ENCODE measurements at regions not wholly inside any gene's neighbourhood (a gene's known extent, or its start where the extent isn't known, plus 50 kb on each side); places are given as distances from the start of the nearest gene placed in this dataset.

GRCh38 chr21:18023711-18024110 lies 204.6 kb upstream of the C21orf91 start:
- no peak overlapping the region for H2AFZ ChIP-seq (ENCODE audit: low read length)
- no peak overlapping the region for H3K4me3 ChIP-seq (replicated peaks in 1 of 3; ENCODE audit: insufficient read depth in 1 of 3, low read depth in 2 of 3, low read length in 3 of 3)
- FAIRE-seq (no peak), ATAC-seq (no peak), DNase-seq (ENCODE audit: low spot score) (no peak)
- no peak for TF ChIP-seq ZNF124 (CRISPR knock-in tag; IDR thresholded peaks at IDR 0.05)
- no peak for TF ChIP-seq DRAP1 (CRISPR knock-in tag; IDR thresholded peaks at IDR 0.05)
- TF ChIP-seq ELF1 (CRISPR knock-in tag; IDR thresholded peaks at IDR 0.05): no peak
- TF ChIP-seq ARID4A (CRISPR knock-in tag; IDR thresholded peaks at IDR 0.05; ENCODE audit: borderline replicate concordance): no peak
- no peak for TF ChIP-seq RARG (CRISPR knock-in tag; IDR thresholded peaks at IDR 0.05; ENCODE audit: low read depth)
- TF ChIP-seq ZBTB2 (CRISPR knock-in tag; IDR thresholded peaks at IDR 0.05; ENCODE audit: low read depth): no peak
- TF ChIP-seq ISX (CRISPR knock-in tag; conservative IDR thresholded peaks at IDR 0.05): no peak
- no peak for TF ChIP-seq HCFC1 (IDR thresholded peaks at IDR 0.05; ENCODE audit: low read depth, low read length)
- TF ChIP-seq ZNF337 (CRISPR knock-in tag; IDR thresholded peaks at IDR 0.05; ENCODE audit: borderline replicate concordance, low read depth): no peak
- TF ChIP-seq CHD2 (IDR thresholded peaks at IDR 0.05; ENCODE audit: low read depth, low read length): no peak
- no peak for TF ChIP-seq HINFP (CRISPR knock-in tag; IDR thresholded peaks at IDR 0.05; ENCODE audit: low read depth)
- TF ChIP-seq JUND (CRISPR knock-in tag; IDR thresholded peaks at IDR 0.05): no peak
- no peak for TF ChIP-seq ELF4 (CRISPR knock-in tag; IDR thresholded peaks at IDR 0.05; ENCODE audit: borderline replicate concordance)
- no peak for TF ChIP-seq IRX3 (CRISPR knock-in tag; IDR thresholded peaks at IDR 0.05; ENCODE audit: borderline replicate concordance, low read depth)
- no peak for TF ChIP-seq DR1 (CRISPR knock-in tag; IDR thresholded peaks at IDR 0.05)
- TF ChIP-seq MIER3 (CRISPR knock-in tag; IDR thresholded peaks at IDR 0.05; ENCODE audit: borderline replicate concordance): no peak
- TF ChIP-seq ZMAT3 (CRISPR knock-in tag; conservative IDR thresholded peaks at IDR 0.05): no peak
- no peak for TF ChIP-seq ZNF546 (CRISPR knock-in tag; conservative IDR thresholded peaks at IDR 0.05)
- no peak for TF ChIP-seq FOXK2 (IDR thresholded peaks at IDR 0.05)
- no peak for TF ChIP-seq SETDB1 (CRISPR knock-in tag; IDR thresholded peaks at IDR 0.05; ENCODE audit: borderline replicate concordance)
- CTCF ChIA-PET (ENCODE audit: low intra/inter-chr PET ratio, low total read pairs): no interaction called here
- POLR2A ChIA-PET: no interaction called here
- H3K4me1 ChIP-seq (ENCODE audit: insufficient read depth, low read length): no peaks in the 10 kb centered on the region
- H3K4me2 ChIP-seq (ENCODE audit: low read depth, low read length): no peak overlapping the region
- no TSS peak for BruUV-seq (replicated peaks)
- H3K27me3 ChIP-seq (ENCODE audit: control insufficient read depth in 1 of 2, insufficient read depth in 2 of 2, low read length in 2 of 2): no peaks in the 10 kb centered on the region
- intact Hi-C loops (cut with micrococcal nuclease; ENCODE audit: unreplicated experiment) (no loop called here), in situ Hi-C loops (cut with HindIII; ENCODE audit: extremely low pct_ligation_motif_present, low pct_unique_long_range_greater_than_20kb) (no loop called here)
- no peak overlapping the region for H3K9ac ChIP-seq (ENCODE audit: insufficient read depth, low read depth, low read length)
- H3K27ac ChIP-seq (ENCODE audit: extremely low read length, insufficient read depth, low read length): no peak overlapping the region
- 3% methylated on average over 2 of the region's 2 CpGs for WGBS (ENCODE audit: low lambda C conversion rate)
- H3K9me3 ChIP-seq (ENCODE audit: low read length): no peaks in the 10 kb centered on the region
- H4K20me1 ChIP-seq (ENCODE audit: insufficient read depth, low read length): no peaks in the 10 kb centered on the region
- H3K36me3 ChIP-seq (replicated peaks in 1 of 2; ENCODE audit: control insufficient read depth in 1 of 2, insufficient read depth in 2 of 2, low read length in 2 of 2): no peaks in the 10 kb centered on the region
- H3K79me2 ChIP-seq (ENCODE audit: insufficient read depth, low read length): no peaks in the 10 kb centered on the region

Data from HepG2 (cell line).